AG04449 (cell line): ENCODE measurements at regions not wholly inside any gene's neighbourhood (a gene's known extent, or its start where the extent isn't known, plus 50 kb on each side); places are given as distances from the start of the nearest gene placed in this dataset.

Experiments
- CTCF ChIA-PET: fragments of 350-600 bp; formaldehyde crosslinking; extraction: SDS; loops from one replicate; lab custom pipeline; 2021; ENCODE audit warnings: antibody characterized with exemption; lab: Yijun Ruan, JAX
- POLR2A ChIA-PET: fragments of 400-600, 350-600 bp; formaldehyde crosslinking; extraction: SDS; loops from one replicate; lab custom pipeline; 2020; ENCODE audit warnings: antibody characterized with exemption, inconsistent platforms; lab: Yijun Ruan, JAX
- DNase-seq: peaks from one replicate; pipeline ENCODE4 v3.0.0-alpha.2; 2010; ENCODE audit warnings: low read depth, low spot score
- H3K4me3 ChIP-seq: 2 replicates; pipeline ENCODE4 v1.5.1; 2011; ENCODE audit warnings: low read depth, mild to moderate bottlenecking, control low read depth, low read length
- CTCF ChIP-seq: IDR thresholded peaks from one replicate; pipeline ENCODE4 v1.5.1; 2011; ENCODE audit warnings: mild to moderate bottlenecking, moderate library complexity, low read length, control low read depth, inconsistent platforms; ENCODE audit not compliant: insufficient read depth; ENCODE audit errors: missing control alignments

- ChIA-PET POLR2A (no interaction called here), CTCF (no interaction called here)
- no peak for TF ChIP-seq CTCF
- no peak overlapping the region for H3K4me3 ChIP-seq
- no peak for DNase-seq
These were observed 69.4 kb upstream of the NFIB start for GRCh38 chr9:14383294-14383693.

- CTCF ChIA-PET: no interaction called here
- no peak for DNase-seq
- POLR2A ChIA-PET: no interaction called here
- no peak overlapping the region for H3K4me3 ChIP-seq
- TF ChIP-seq CTCF: no peak
These were observed 66.3 kb upstream of the NFIB start for GRCh38 chr9:14380061-14380836.

- CTCF ChIA-PET: no interaction called here
- TF ChIP-seq CTCF: no peak
- no peak overlapping the region for H3K4me3 ChIP-seq
- no peak for DNase-seq
- POLR2A ChIA-PET: no interaction called here
These were observed 65.3 kb upstream of the NFIB start for GRCh38 chr9:14379280-14379679.

GRCh38 chr9:14373706-14374105, 59.8 kb upstream of the NFIB start:
- CTCF ChIA-PET: interaction anchor here (2.1 kb wide), 1 partner anchor 21 kb away, joined by 8 read pairs; no protein-coding TSS in a partner anchor
- POLR2A ChIA-PET: no interaction called here
- no peak overlapping the region for H3K4me3 ChIP-seq
- DNase-seq: no peak
- TF ChIP-seq CTCF: no peak

GRCh38 chr9:14373336-14373666, 59.4 kb upstream of the NFIB start:
- no peak for TF ChIP-seq CTCF
- DNase-seq: no peak
- POLR2A ChIA-PET: no interaction called here
- CTCF ChIA-PET: interaction anchor here (1.0 to 2.1 kb wide), 2 partner anchors 21 to 55 kb away, joined by 3 to 8 read pairs; no protein-coding TSS in a partner anchor
- no peak overlapping the region for H3K4me3 ChIP-seq

GRCh38 chr9:14372437-14373335, 58.7 kb upstream of the NFIB start:
- CTCF ChIA-PET: interaction anchor here (0.7 to 2.1 kb wide), 3 partner anchors 20 to 57 kb away, joined by 3 to 8 read pairs (median 3); no protein-coding TSS in a partner anchor
- POLR2A ChIA-PET: interaction anchor here (0.6 kb wide), 1 partner anchor 57 kb away, joined by 3 read pairs; no protein-coding TSS in a partner anchor
- no peak overlapping the region for H3K4me3 ChIP-seq
- no peak for DNase-seq
- TF ChIP-seq CTCF: no peak
